ENCODE measurements at regions not wholly inside any gene's neighbourhood (a gene's known extent, or its start where the extent isn't known, plus 50 kb on each side); places are given as distances from the start of the nearest gene placed in this dataset.

DNA sequence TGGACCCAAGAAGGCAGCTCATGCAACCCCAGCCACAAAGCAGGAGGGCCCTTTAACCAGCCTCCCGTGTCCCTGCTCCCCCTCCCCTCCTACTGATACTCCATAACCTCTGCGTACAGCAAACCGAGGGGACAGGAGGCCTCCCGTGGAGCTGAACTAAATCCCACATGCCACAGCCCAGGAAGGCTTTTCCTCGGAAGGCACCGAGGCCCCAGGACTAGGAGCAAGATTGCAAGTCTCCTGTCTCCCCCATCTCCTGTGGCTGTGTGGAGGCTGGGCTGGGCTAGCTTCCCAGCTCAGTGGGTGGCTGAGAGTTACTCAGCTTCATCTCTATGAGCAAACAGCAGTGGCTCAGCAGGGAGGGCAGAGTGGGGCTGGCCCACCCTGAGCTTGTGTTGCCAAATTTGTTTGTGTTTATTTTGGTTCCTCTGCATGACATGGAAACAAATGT, 62.7 kb upstream of the NECTIN1 start:
- Histone ChIP-seq H3K4me2 (ENCODE audit: insufficient read depth, low read length) (no peak overlapping the region), H3K79me2 (ENCODE audit: control insufficient read depth, insufficient read depth, low read length) (no peaks in the 10 kb centered on the region), H4K20me1 (replicated peaks; ENCODE audit: control insufficient read depth, insufficient read depth, low read length) (peaks cover 4% of the 10 kb centered on the region; the same call in 1 of the 2 replicates), H3K27ac (ENCODE audit: extremely low read depth, low read depth, low read length) (no peak overlapping the region), H3K27me3 (ENCODE audit: control insufficient read depth in 2 of 2, insufficient read depth in 2 of 2, low read length in 2 of 2) (peaks cover 5 to 60% of the 10 kb centered on the region in 2 experiments; a peak in 4 of 5 replicates), H2AFZ (ENCODE audit: low read depth, low read length) (no peak overlapping the region), H3K4me3 (no peak overlapping the region), H3K9me3 (replicated peaks; ENCODE audit: control insufficient read depth, insufficient read depth, low read depth, low read length) (no peaks in the 10 kb centered on the region), H3K4me1 (replicated peaks in 1 of 2; ENCODE audit: control insufficient read depth in 2 of 2, insufficient read depth in 2 of 2, low read length in 2 of 2) (peaks cover 0 to 2% of the 10 kb centered on the region in 2 experiments; a peak in 1 of 5 replicates), H3K9ac (ENCODE audit: insufficient read depth in 1 of 2, low read depth in 2 of 2, low read length in 2 of 2) (no peak overlapping the region), H3K9me1 (ENCODE audit: control insufficient read depth, insufficient read depth, low read length) (no peaks in the 10 kb centered on the region), H3K36me3 (ENCODE audit: control insufficient read depth, insufficient read depth, low read length) (no peaks in the 10 kb centered on the region)
- ATAC-seq (no peak), DNase-seq (ENCODE audit: extremely low read depth in 1 of 4, low spot score in 3 of 4) (no peak), FAIRE-seq (no peak)
- WGBS (ENCODE audit: insufficient coverage, low coverage, missing lambda C conversion rate) = 0% methylated on average over 1 of the region's 6 CpGs
- intact Hi-C loops (cut with micrococcal nuclease) = no loop called here
- ChIA-PET POLR2A (interaction anchor here (0.6 kb wide), 1 partner anchor 317 kb away, joined by 3 read pairs; no protein-coding TSS in a partner anchor), CTCF (ENCODE audit: low intra/inter-chr PET ratio) (no interaction called here)
- BruUV-seq (replicated peaks) = no TSS peak
- in situ Hi-C loops (cut with MboI) = no loop called here
- TF ChIP-seq NUFIP1 (IDR thresholded peaks at IDR 0.05; ENCODE audit: partially characterized antibody) (no peak), MED1 (CRISPR knock-in tag; IDR thresholded peaks at IDR 0.05; ENCODE audit: borderline replicate concordance) (no peak), SMAD3 (CRISPR knock-in tag; conservative IDR thresholded peaks at IDR 0.05) (no peak), XRCC4 (IDR thresholded peaks at IDR 0.05; ENCODE audit: extremely low read depth, insufficient read depth, insufficient read length) (no peak), ZNF134 (CRISPR knock-in tag; conservative IDR thresholded peaks at IDR 0.05) (no peak), MIER1 (IDR thresholded peaks at IDR 0.05; ENCODE audit: low read depth) (no peak), TGIF2 (CRISPR knock-in tag; IDR thresholded peaks at IDR 0.05) (no peak), GTF2F1 (IDR thresholded peaks at IDR 0.05; ENCODE audit: low read depth, low read length) (no peak), NONO (IDR thresholded peaks at IDR 0.05; ENCODE audit: low read depth in 2 of 2, low read length in 1 of 2) (no peak), SNRNP70 (optimal IDR thresholded peaks at IDR 0.05; ENCODE audit: low read depth, low read length) (no peak), TARDBP (IDR thresholded peaks at IDR 0.05) (no peak), SNIP1 (IDR thresholded peaks at IDR 0.05; ENCODE audit: low read depth) (no peak)
- TF ChIP-seq, protein P1, sequence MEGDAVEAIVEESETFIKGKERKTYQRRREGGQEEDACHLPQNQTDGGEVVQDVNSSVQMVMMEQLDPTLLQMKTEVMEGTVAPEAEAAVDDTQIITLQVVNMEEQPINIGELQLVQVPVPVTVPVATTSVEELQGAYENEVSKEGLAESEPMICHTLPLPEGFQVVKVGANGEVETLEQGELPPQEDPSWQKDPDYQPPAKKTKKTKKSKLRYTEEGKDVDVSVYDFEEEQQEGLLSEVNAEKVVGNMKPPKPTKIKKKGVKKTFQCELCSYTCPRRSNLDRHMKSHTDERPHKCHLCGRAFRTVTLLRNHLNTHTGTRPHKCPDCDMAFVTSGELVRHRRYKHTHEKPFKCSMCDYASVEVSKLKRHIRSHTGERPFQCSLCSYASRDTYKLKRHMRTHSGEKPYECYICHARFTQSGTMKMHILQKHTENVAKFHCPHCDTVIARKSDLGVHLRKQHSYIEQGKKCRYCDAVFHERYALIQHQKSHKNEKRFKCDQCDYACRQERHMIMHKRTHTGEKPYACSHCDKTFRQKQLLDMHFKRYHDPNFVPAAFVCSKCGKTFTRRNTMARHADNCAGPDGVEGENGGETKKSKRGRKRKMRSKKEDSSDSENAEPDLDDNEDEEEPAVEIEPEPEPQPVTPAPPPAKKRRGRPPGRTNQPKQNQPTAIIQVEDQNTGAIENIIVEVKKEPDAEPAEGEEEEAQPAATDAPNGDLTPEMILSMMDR (IDR thresholded peaks at IDR 0.05 in 2 of 3, conservative IDR thresholded peaks at IDR 0.05 in 1 of 3; ENCODE audit: insufficient read depth in 2 of 3, low read depth in 1 of 3, low read length in 3 of 3) = no peak
- TF ChIP-seq, protein P2, sequence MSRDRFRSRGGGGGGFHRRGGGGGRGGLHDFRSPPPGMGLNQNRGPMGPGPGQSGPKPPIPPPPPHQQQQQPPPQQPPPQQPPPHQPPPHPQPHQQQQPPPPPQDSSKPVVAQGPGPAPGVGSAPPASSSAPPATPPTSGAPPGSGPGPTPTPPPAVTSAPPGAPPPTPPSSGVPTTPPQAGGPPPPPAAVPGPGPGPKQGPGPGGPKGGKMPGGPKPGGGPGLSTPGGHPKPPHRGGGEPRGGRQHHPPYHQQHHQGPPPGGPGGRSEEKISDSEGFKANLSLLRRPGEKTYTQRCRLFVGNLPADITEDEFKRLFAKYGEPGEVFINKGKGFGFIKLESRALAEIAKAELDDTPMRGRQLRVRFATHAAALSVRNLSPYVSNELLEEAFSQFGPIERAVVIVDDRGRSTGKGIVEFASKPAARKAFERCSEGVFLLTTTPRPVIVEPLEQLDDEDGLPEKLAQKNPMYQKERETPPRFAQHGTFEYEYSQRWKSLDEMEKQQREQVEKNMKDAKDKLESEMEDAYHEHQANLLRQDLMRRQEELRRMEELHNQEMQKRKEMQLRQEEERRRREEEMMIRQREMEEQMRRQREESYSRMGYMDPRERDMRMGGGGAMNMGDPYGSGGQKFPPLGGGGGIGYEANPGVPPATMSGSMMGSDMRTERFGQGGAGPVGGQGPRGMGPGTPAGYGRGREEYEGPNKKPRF (IDR thresholded peaks at IDR 0.05; ENCODE audit: low read depth, low read length) = no peak
- TF ChIP-seq, protein P3, sequence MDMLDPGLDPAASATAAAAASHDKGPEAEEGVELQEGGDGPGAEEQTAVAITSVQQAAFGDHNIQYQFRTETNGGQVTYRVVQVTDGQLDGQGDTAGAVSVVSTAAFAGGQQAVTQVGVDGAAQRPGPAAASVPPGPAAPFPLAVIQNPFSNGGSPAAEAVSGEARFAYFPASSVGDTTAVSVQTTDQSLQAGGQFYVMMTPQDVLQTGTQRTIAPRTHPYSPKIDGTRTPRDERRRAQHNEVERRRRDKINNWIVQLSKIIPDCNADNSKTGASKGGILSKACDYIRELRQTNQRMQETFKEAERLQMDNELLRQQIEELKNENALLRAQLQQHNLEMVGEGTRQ (CRISPR knock-in tag; IDR thresholded peaks at IDR 0.05) = no peak
- TF ChIP-seq, protein P4, sequence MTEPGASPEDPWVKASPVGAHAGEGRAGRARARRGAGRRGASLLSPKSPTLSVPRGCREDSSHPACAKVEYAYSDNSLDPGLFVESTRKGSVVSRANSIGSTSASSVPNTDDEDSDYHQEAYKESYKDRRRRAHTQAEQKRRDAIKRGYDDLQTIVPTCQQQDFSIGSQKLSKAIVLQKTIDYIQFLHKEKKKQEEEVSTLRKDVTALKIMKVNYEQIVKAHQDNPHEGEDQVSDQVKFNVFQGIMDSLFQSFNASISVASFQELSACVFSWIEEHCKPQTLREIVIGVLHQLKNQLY (CRISPR knock-in tag; conservative IDR thresholded peaks at IDR 0.05) = no peak
- TF ChIP-seq, protein P5, sequence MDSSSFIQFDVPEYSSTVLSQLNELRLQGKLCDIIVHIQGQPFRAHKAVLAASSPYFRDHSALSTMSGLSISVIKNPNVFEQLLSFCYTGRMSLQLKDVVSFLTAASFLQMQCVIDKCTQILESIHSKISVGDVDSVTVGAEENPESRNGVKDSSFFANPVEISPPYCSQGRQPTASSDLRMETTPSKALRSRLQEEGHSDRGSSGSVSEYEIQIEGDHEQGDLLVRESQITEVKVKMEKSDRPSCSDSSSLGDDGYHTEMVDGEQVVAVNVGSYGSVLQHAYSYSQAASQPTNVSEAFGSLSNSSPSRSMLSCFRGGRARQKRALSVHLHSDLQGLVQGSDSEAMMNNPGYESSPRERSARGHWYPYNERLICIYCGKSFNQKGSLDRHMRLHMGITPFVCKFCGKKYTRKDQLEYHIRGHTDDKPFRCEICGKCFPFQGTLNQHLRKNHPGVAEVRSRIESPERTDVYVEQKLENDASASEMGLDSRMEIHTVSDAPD (CRISPR knock-in tag; IDR thresholded peaks at IDR 0.05) = no peak

All from K562 (cell line).